ACC112 (cell line): ENCODE measurements at regions not wholly inside any gene's neighbourhood (a gene's known extent, or its start where the extent isn't known, plus 50 kb on each side); places are given as distances from the start of the nearest gene placed in this dataset.
"Not testable (repeated sequence)": the region's sequence is repeated elsewhere in the genome, so short reads cannot be mapped to it uniquely, and the experiment has no call there.

Experiments used
- H2AFZ ChIP-seq: fragments of 200-600 bp; sonication (generic); one replicate; pipeline ENCODE4 v1.6.0; 2017; ENCODE audit warnings: antibody characterized with exemption, low read length; ENCODE audit not compliant: unreplicated experiment
- H3K27ac ChIP-seq: fragments of 200-600 bp; sonication (generic); 2 replicates; pipeline ENCODE4 v1.5.1; 2014; ENCODE audit warnings: low read depth, mild to moderate bottlenecking, antibody characterized with exemption, low read length, moderate library complexity
- H3K27me3 ChIP-seq: fragments of 200-600 bp; sonication (generic); 2 replicates; pipeline ENCODE4 v1.6.1; 2014; ENCODE audit warnings: mild to moderate bottlenecking, antibody characterized with exemption, low read length, moderate library complexity, mixed read lengths; ENCODE audit not compliant: insufficient read depth
- H3K36me3 ChIP-seq: fragments of 200-600 bp; sonication (generic); 2 replicates; pipeline ENCODE4 v1.6.1; 2016; ENCODE audit warnings: mild to moderate bottlenecking, antibody characterized with exemption, low read length, moderate library complexity, mixed read lengths; ENCODE audit not compliant: insufficient read depth
- H3K4me1 ChIP-seq: fragments of 200-600 bp; sonication (generic); one replicate; pipeline ENCODE4 v1.6.1; 2016; ENCODE audit warnings: low read length, mixed read lengths; ENCODE audit not compliant: insufficient read depth, unreplicated experiment, control insufficient read depth
- H3K4me3 ChIP-seq: fragments of 200-600 bp; sonication (generic); 2 replicates; pipeline ENCODE4 v1.5.1; 2014; ENCODE audit warnings: mild to moderate bottlenecking, low read depth, low read length
- H3K79me2 ChIP-seq: fragments of 200-600 bp; sonication (generic); one replicate; pipeline ENCODE4 v1.6.0; 2016; ENCODE audit warnings: low read length; ENCODE audit not compliant: control insufficient read depth, unreplicated experiment, insufficient read depth

GRCh38 chr3:101972430-101973162 lies 123.3 kb downstream of the NFKBIZ start:
- Histone ChIP-seq H3K79me2 (no peaks in the 10 kb centered on the region), H3K4me1 (peaks cover 10% of the 10 kb centered on the region), H3K4me3 (no peak overlapping the region), H3K27me3 (no peaks in the 10 kb centered on the region), H2AFZ (no peak overlapping the region), H3K27ac (no peak overlapping the region), H3K36me3 (no peaks in the 10 kb centered on the region)

GRCh38 chr3:101973163-101973505 lies 123.8 kb downstream of the NFKBIZ start:
- Histone ChIP-seq H3K27me3 (no peaks in the 10 kb centered on the region), H2AFZ (no peak overlapping the region), H3K4me3 (no peak overlapping the region), H3K79me2 (no peaks in the 10 kb centered on the region), H3K4me1 (peaks cover 10% of the 10 kb centered on the region), H3K36me3 (no peaks in the 10 kb centered on the region), H3K27ac (no peak overlapping the region)

- not testable (repeated sequence) for H3K79me2 ChIP-seq, H3K27me3 ChIP-seq, H3K27ac ChIP-seq, H2AFZ ChIP-seq, H3K36me3 ChIP-seq, H3K4me3 ChIP-seq
- peaks cover 10% of the 10 kb centered on the region for H3K4me1 ChIP-seq
Observed at GRCh38 chr3:101975415-101975814, 126.1 kb downstream of the NFKBIZ start.

- H3K79me2 ChIP-seq, result no peaks in the 10 kb centered on the region
- H3K27ac ChIP-seq, result no peak overlapping the region
- peaks cover 10% of the 10 kb centered on the region for H3K4me1 ChIP-seq
- no peaks in the 10 kb centered on the region for H3K36me3 ChIP-seq
- no peak overlapping the region for H3K4me3 ChIP-seq
- H2AFZ ChIP-seq, result no peak overlapping the region
- no peaks in the 10 kb centered on the region for H3K27me3 ChIP-seq
Observed at GRCh38 chr3:101976473-101976872, 127.2 kb downstream of the NFKBIZ start.

GRCh38 chr3:101978348-101978747 lies 129.0 kb downstream of the NFKBIZ start:
- Histone ChIP-seq H3K27me3 (no peaks in the 10 kb centered on the region), H3K4me3 (no peak overlapping the region), H3K27ac (no peak overlapping the region), H3K36me3 (no peaks in the 10 kb centered on the region), H2AFZ (no peak overlapping the region), H3K79me2 (no peaks in the 10 kb centered on the region), H3K4me1 (peaks cover 10% of the 10 kb centered on the region)

GRCh38 chr3:101979033-101979432 lies 129.7 kb downstream of the NFKBIZ start:
- H3K27ac ChIP-seq, result no peak overlapping the region
- H2AFZ ChIP-seq, result no peak overlapping the region
- H3K27me3 ChIP-seq, result no peaks in the 10 kb centered on the region
- no peaks in the 10 kb centered on the region for H3K36me3 ChIP-seq
- H3K4me1 ChIP-seq, result peaks cover 10% of the 10 kb centered on the region
- no peak overlapping the region for H3K4me3 ChIP-seq
- no peaks in the 10 kb centered on the region for H3K79me2 ChIP-seq

GRCh38 chr3:101984356-101984755 lies 135.0 kb downstream of the NFKBIZ start:
- Histone ChIP-seq H2AFZ (no peak overlapping the region), H3K36me3 (no peaks in the 10 kb centered on the region), H3K4me1 (no peaks in the 10 kb centered on the region), H3K27me3 (no peaks in the 10 kb centered on the region), H3K27ac (no peak overlapping the region), H3K79me2 (no peaks in the 10 kb centered on the region), H3K4me3 (no peak overlapping the region)

GRCh38 chr3:101988596-101988995 lies 139.3 kb downstream of the NFKBIZ start:
- no peaks in the 10 kb centered on the region for H3K36me3 ChIP-seq
- H3K27me3 ChIP-seq, result no peaks in the 10 kb centered on the region
- H3K4me3 ChIP-seq, result no peak overlapping the region
- no peak overlapping the region for H3K27ac ChIP-seq
- H3K79me2 ChIP-seq, result no peaks in the 10 kb centered on the region
- H2AFZ ChIP-seq, result no peak overlapping the region
- no peaks in the 10 kb centered on the region for H3K4me1 ChIP-seq

GRCh38 chr3:101989578-101990200 lies 140.4 kb downstream of the NFKBIZ start:
- no peaks in the 10 kb centered on the region for H3K79me2 ChIP-seq
- H3K4me3 ChIP-seq, result no peak overlapping the region
- H3K4me1 ChIP-seq, result no peaks in the 10 kb centered on the region
- H2AFZ ChIP-seq, result no peak overlapping the region
- no peaks in the 10 kb centered on the region for H3K27me3 ChIP-seq
- H3K27ac ChIP-seq, result no peak overlapping the region
- H3K36me3 ChIP-seq, result no peaks in the 10 kb centered on the region

- H3K27ac ChIP-seq, result no peak overlapping the region
- H3K79me2 ChIP-seq, result no peaks in the 10 kb centered on the region
- no peaks in the 10 kb centered on the region for H3K27me3 ChIP-seq
- H3K36me3 ChIP-seq, result no peaks in the 10 kb centered on the region
- H3K4me1 ChIP-seq, result peaks cover 3% of the 10 kb centered on the region
- no peak overlapping the region for H3K4me3 ChIP-seq
- H2AFZ ChIP-seq, result no peak overlapping the region
Observed at GRCh38 chr3:101992863-101993262, 143.5 kb downstream of the NFKBIZ start.

GRCh38 chr3:101994386-101994785 lies 145.1 kb downstream of the NFKBIZ start:
- H3K36me3 ChIP-seq, result no peaks in the 10 kb centered on the region
- H3K4me3 ChIP-seq, result no peak overlapping the region
- no peak overlapping the region for H2AFZ ChIP-seq
- H3K27me3 ChIP-seq, result no peaks in the 10 kb centered on the region
- no peak overlapping the region for H3K27ac ChIP-seq
- peaks cover 3% of the 10 kb centered on the region for H3K4me1 ChIP-seq
- H3K79me2 ChIP-seq, result no peaks in the 10 kb centered on the region
